ENCODE measurements at regions not wholly inside any gene's neighbourhood (a gene's known extent, or its start where the extent isn't known, plus 50 kb on each side); places are given as distances from the start of the nearest gene placed in this dataset.

DNA sequence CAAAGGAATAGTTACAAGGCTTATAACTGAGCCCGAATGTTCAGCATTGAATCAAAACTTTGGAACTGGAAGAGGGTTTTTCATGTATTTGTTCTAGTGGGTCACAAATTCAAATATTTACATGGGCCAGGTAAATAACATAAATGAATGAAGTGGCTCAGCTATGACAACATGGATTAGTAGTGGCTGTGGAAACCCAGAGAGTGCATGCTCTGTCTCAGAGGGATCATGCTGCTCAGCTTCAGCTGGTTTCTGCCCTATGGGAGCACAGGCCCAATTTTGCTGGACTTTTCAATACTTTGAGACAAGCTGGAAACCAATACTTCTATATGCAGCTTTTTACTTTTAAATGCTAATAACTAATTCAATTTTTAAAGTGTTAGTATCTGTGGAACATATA lies 394.0 kb upstream of the TEX13C start:
- Histone ChIP-seq H3K27ac (replicated peaks) (no peak overlapping the region), H3K4me3 (replicated peaks; ENCODE audit: insufficient read depth, low read length) (no peak overlapping the region), H3K27me3 (ENCODE audit: insufficient read depth, poor library complexity, severe bottlenecking) (no peaks in the 10 kb centered on the region)
- TF ChIP-seq GABPA (IDR thresholded peaks at IDR 0.05; ENCODE audit: low read depth) (no peak), POLR2AphosphoS5 (IDR thresholded peaks at IDR 0.05; ENCODE audit: low read depth) (no peak), SPI1 (IDR thresholded peaks at IDR 0.05; ENCODE audit: borderline replicate concordance, low read depth) (no peak)
- TF ChIP-seq, protein P1, sequence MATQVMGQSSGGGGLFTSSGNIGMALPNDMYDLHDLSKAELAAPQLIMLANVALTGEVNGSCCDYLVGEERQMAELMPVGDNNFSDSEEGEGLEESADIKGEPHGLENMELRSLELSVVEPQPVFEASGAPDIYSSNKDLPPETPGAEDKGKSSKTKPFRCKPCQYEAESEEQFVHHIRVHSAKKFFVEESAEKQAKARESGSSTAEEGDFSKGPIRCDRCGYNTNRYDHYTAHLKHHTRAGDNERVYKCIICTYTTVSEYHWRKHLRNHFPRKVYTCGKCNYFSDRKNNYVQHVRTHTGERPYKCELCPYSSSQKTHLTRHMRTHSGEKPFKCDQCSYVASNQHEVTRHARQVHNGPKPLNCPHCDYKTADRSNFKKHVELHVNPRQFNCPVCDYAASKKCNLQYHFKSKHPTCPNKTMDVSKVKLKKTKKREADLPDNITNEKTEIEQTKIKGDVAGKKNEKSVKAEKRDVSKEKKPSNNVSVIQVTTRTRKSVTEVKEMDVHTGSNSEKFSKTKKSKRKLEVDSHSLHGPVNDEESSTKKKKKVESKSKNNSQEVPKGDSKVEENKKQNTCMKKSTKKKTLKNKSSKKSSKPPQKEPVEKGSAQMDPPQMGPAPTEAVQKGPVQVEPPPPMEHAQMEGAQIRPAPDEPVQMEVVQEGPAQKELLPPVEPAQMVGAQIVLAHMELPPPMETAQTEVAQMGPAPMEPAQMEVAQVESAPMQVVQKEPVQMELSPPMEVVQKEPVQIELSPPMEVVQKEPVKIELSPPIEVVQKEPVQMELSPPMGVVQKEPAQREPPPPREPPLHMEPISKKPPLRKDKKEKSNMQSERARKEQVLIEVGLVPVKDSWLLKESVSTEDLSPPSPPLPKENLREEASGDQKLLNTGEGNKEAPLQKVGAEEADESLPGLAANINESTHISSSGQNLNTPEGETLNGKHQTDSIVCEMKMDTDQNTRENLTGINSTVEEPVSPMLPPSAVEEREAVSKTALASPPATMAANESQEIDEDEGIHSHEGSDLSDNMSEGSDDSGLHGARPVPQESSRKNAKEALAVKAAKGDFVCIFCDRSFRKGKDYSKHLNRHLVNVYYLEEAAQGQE (IDR thresholded peaks at IDR 0.05; ENCODE audit: insufficient replicate concordance, low read depth): no peak
- TF ChIP-seq, protein P2, sequence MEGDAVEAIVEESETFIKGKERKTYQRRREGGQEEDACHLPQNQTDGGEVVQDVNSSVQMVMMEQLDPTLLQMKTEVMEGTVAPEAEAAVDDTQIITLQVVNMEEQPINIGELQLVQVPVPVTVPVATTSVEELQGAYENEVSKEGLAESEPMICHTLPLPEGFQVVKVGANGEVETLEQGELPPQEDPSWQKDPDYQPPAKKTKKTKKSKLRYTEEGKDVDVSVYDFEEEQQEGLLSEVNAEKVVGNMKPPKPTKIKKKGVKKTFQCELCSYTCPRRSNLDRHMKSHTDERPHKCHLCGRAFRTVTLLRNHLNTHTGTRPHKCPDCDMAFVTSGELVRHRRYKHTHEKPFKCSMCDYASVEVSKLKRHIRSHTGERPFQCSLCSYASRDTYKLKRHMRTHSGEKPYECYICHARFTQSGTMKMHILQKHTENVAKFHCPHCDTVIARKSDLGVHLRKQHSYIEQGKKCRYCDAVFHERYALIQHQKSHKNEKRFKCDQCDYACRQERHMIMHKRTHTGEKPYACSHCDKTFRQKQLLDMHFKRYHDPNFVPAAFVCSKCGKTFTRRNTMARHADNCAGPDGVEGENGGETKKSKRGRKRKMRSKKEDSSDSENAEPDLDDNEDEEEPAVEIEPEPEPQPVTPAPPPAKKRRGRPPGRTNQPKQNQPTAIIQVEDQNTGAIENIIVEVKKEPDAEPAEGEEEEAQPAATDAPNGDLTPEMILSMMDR (IDR thresholded peaks at IDR 0.05; ENCODE audit: insufficient read depth, low read length): no peak
- DNase-seq (ENCODE audit: low read depth in 1 of 2, low spot score in 1 of 2): no peak

DNA sequence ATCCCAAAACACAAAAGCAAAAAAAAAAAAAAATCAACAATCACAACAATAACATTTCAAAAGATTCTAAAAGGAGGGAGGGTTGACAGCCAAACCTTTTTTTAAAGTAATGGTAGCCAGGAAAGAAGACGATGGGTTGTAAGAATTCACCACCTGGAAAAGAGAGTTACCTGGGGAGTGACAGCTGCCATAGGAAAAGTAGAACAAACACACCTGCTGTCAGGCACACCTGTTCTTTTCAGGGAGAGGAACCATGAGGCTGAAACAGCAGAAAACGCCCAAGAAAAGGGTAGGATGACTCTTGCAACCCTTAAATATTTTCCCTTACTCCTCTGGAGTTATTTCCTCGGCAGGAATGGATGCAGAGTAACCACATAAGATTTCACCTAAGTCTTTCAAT lies 388.4 kb upstream of the TEX13C start:
- H3K27ac ChIP-seq (replicated peaks): no peak overlapping the region
- no peaks in the 10 kb centered on the region for H3K27me3 ChIP-seq (ENCODE audit: insufficient read depth, poor library complexity, severe bottlenecking)
- no peak for DNase-seq (ENCODE audit: low read depth in 1 of 2, low spot score in 1 of 2)

DNA sequence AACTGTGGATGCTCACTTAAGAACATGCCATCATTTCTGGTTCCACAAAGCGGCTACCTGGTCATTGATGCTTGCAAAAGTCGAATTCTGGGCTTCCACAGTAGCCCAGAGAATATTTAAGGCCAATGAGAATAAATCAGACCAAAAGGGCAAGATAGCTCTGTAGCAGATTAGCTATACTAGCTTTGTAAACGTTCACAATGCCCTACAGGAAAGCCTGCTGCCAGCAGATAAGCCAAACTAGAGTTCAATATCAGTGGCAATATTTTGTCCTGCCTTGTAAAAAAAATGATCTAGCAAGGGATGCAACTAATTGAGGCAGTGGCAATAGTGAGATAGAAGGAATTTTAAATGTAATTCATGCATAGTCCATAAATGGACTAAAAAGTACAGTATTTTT lies 387.7 kb upstream of the TEX13C start:
- no peak overlapping the region for H3K4me3 ChIP-seq (replicated peaks; ENCODE audit: insufficient read depth, low read length)
- DNase-seq (ENCODE audit: low read depth in 1 of 2, low spot score in 1 of 2): no peak
- no peaks in the 10 kb centered on the region for H3K27me3 ChIP-seq (ENCODE audit: insufficient read depth, poor library complexity, severe bottlenecking)
- no peak for TF ChIP-seq GABPA (IDR thresholded peaks at IDR 0.05; ENCODE audit: low read depth)
- no peak for TF ChIP-seq SPI1 (IDR thresholded peaks at IDR 0.05; ENCODE audit: borderline replicate concordance, low read depth)
- no peak for TF ChIP-seq POLR2AphosphoS5 (IDR thresholded peaks at IDR 0.05; ENCODE audit: low read depth)
- TF ChIP-seq, protein P1 (IDR thresholded peaks at IDR 0.05; ENCODE audit: insufficient replicate concordance, low read depth): no peak
- TF ChIP-seq, protein P2 (IDR thresholded peaks at IDR 0.05; ENCODE audit: insufficient read depth, low read length): no peak
- H3K27ac ChIP-seq (replicated peaks): no peak overlapping the region

More for the DNA sequence above, 388.4 kb upstream of the TEX13C start:
- no peak for TF ChIP-seq GABPA (IDR thresholded peaks at IDR 0.05; ENCODE audit: low read depth)
- TF ChIP-seq SPI1 (IDR thresholded peaks at IDR 0.05; ENCODE audit: borderline replicate concordance, low read depth): no peak
- no peak for TF ChIP-seq POLR2AphosphoS5 (IDR thresholded peaks at IDR 0.05; ENCODE audit: low read depth)
- H3K4me3 ChIP-seq (replicated peaks; ENCODE audit: insufficient read depth, low read length): no peak overlapping the region

DNA sequence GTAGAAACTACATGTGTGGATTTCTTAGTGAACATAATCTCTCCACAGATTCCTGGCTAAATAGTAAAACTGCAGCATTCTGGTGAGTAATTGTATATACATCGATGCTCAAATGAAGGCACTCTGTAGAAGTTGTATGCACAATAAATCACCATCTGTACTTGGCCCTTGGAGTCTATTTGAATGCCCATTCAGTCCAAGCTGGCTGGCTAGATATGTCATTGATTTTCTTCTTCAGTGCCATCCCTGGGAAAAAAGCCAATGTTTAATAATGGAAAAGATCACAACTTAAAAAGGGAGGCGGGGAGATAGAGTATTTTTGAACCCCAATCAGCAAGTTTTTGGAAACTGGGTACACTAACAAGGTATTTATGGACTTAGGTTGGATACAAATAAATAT lies 381.0 kb upstream of the TEX13C start:
- H3K27ac ChIP-seq (replicated peaks): no peak overlapping the region
- no peak for DNase-seq (ENCODE audit: low read depth in 1 of 2, low spot score in 1 of 2)
- no peak overlapping the region for H3K4me3 ChIP-seq (replicated peaks; ENCODE audit: insufficient read depth, low read length)
- no peaks in the 10 kb centered on the region for H3K27me3 ChIP-seq (ENCODE audit: insufficient read depth, poor library complexity, severe bottlenecking)
- TF ChIP-seq POLR2AphosphoS5 (IDR thresholded peaks at IDR 0.05; ENCODE audit: low read depth) (no peak), GABPA (IDR thresholded peaks at IDR 0.05; ENCODE audit: low read depth) (no peak), SPI1 (IDR thresholded peaks at IDR 0.05; ENCODE audit: borderline replicate concordance, low read depth) (no peak)
- TF ChIP-seq, protein P2 (IDR thresholded peaks at IDR 0.05; ENCODE audit: insufficient read depth, low read length): no peak
- TF ChIP-seq, protein P1 (IDR thresholded peaks at IDR 0.05; ENCODE audit: insufficient replicate concordance, low read depth): no peak

All from HL-60 (cell line).